Trophoblast cell (in vitro differentiated cells and primary cell): ENCODE measurements at regions not wholly inside any gene's neighbourhood (a gene's known extent, or its start where the extent isn't known, plus 50 kb on each side); places are given as distances from the start of the nearest gene placed in this dataset.

Source experiments
- DNase-seq, 2 donors: peaks; one replicate each; pipeline ENCODE4 v3.0.0-alpha.2; 2016
- H2AFZ ChIP-seq: 2 replicates; pipeline ENCODE4 v1.6.1; 2013; ENCODE audit warnings: low read length, moderate library complexity, mild to moderate bottlenecking; ENCODE audit not compliant: insufficient read depth, poor library complexity
- H2AK5ac ChIP-seq: 2 replicates; pipeline ENCODE4 v1.6.1; 2013; ENCODE audit warnings: mild to moderate bottlenecking, low read length
- H2BK120ac ChIP-seq: 2 replicates; pipeline ENCODE4 v1.6.1; 2013; ENCODE audit warnings: low read length, mild to moderate bottlenecking, moderate library complexity; ENCODE audit not compliant: insufficient read depth, poor library complexity
- H2BK12ac ChIP-seq: 2 replicates; pipeline ENCODE4 v1.6.1; 2013; ENCODE audit warnings: mild to moderate bottlenecking, low read length, moderate library complexity
- H2BK5ac ChIP-seq: 2 replicates; pipeline ENCODE4 v1.6.1; 2013; ENCODE audit warnings: low read length, low read depth, moderate library complexity, mild to moderate bottlenecking; ENCODE audit not compliant: poor library complexity
- H3K14ac ChIP-seq: 2 replicates; pipeline ENCODE4 v1.6.1; 2013; ENCODE audit warnings: mild to moderate bottlenecking, low read length
- H3K18ac ChIP-seq: 2 replicates; pipeline ENCODE4 v1.6.1; 2013; ENCODE audit warnings: mild to moderate bottlenecking, low read length
- H3K23ac ChIP-seq: 2 replicates; pipeline ENCODE4 v1.6.1; 2013; ENCODE audit warnings: low read length
- H3K27ac ChIP-seq: 2 replicates; pipeline ENCODE4 v1.5.1; 2013; ENCODE audit warnings: low read depth, mild to moderate bottlenecking, inconsistent platforms, low read length, moderate library complexity
- H3K27me3 ChIP-seq: 2 replicates; pipeline ENCODE4 v1.6.1; 2013; ENCODE audit warnings: inconsistent platforms, mild to moderate bottlenecking, low read length, moderate library complexity; ENCODE audit not compliant: insufficient read depth
- H3K36me3 ChIP-seq, 2 experiments: 1 replicate in 1 of 2; 2 replicates in 1 of 2; pipeline ENCODE4 v1.6.1; 2013; ENCODE audit warnings: low read length in 2 of 2, mild to moderate bottlenecking in 2 of 2, moderate library complexity in 1 of 2; ENCODE audit not compliant: insufficient read depth in 2 of 2, control insufficient read depth in 1 of 2
- H3K4ac ChIP-seq: 2 replicates; pipeline ENCODE4 v1.6.1; 2013; ENCODE audit warnings: low read depth, mild to moderate bottlenecking, low read length, moderate library complexity
- H3K4me1 ChIP-seq, 2 experiments: 1 replicate in 1 of 2; 2 replicates in 1 of 2; pipeline ENCODE4 v1.6.1; 2013; ENCODE audit warnings: low read length in 2 of 2, mild to moderate bottlenecking in 2 of 2, moderate library complexity in 1 of 2; ENCODE audit not compliant: insufficient read depth in 2 of 2, control insufficient read depth in 1 of 2
- H3K4me2 ChIP-seq: 2 replicates; pipeline ENCODE4 v1.6.1; 2013; ENCODE audit warnings: inconsistent platforms, mild to moderate bottlenecking, low read length, moderate library complexity
- H3K4me3 ChIP-seq: 2 replicates; pipeline ENCODE4 v1.5.1; 2013; ENCODE audit warnings: mild to moderate bottlenecking, low read depth, low read length, inconsistent platforms
- H3K79me1 ChIP-seq: one replicate; pipeline ENCODE4 v1.6.1; 2013; ENCODE audit warnings: low read length
- H3K79me2 ChIP-seq: 2 replicates; pipeline ENCODE4 v1.6.1; 2013; ENCODE audit warnings: low read length, mild to moderate bottlenecking; ENCODE audit not compliant: control insufficient read depth, insufficient read depth, poor library complexity
- H3K9ac ChIP-seq: 2 replicates; pipeline ENCODE4 v1.6.1; 2013; ENCODE audit warnings: mild to moderate bottlenecking, low read length
- H3K9me3 ChIP-seq: 2 replicates; pipeline ENCODE4 v1.6.1; 2013; ENCODE audit warnings: low read depth, mild to moderate bottlenecking, control low read depth, inconsistent platforms, low read length; ENCODE audit not compliant: insufficient read depth
- H4K12ac ChIP-seq: 2 replicates; pipeline ENCODE4 v1.6.1; 2013; ENCODE audit warnings: low read depth, mild to moderate bottlenecking, low read length, moderate library complexity
- H4K8ac ChIP-seq: 2 replicates; pipeline ENCODE4 v1.6.1; 2013; ENCODE audit warnings: low read depth, mild to moderate bottlenecking, low read length, moderate library complexity
- H4K91ac ChIP-seq: one replicate; pipeline ENCODE4 v1.6.1; 2013; ENCODE audit warnings: low read depth, mild to moderate bottlenecking, low read length, moderate library complexity
- WGBS: extraction: QIAGEN DNeasy Blood & Tissue Kit; methylation state at CpG from one replicate; pipeline ENCODE4 v1.1.7; 2013; ENCODE audit warnings: missing lambda C conversion rate; ENCODE audit not compliant: insufficient read length, insufficient coverage; ENCODE audit errors: extremely low coverage; 5-methylcytosine and 5-hydroxymethylcytosine counted together

GRCh38 chr13:68261105-68261504 lies 1031.0 kb upstream of the PCDH9 start:
- H3K4me2 ChIP-seq: no peak overlapping the region
- no peaks in the 10 kb centered on the region for H3K4me1 ChIP-seq
- H3K79me2 ChIP-seq: no peaks in the 10 kb centered on the region
- H2BK5ac ChIP-seq: no peak overlapping the region
- no peak overlapping the region for H4K91ac ChIP-seq
- no peak overlapping the region for H3K27ac ChIP-seq
- no peaks in the 10 kb centered on the region for H3K36me3 ChIP-seq
- WGBS: no CpG with 5 or more reads among the region's 6 CpGs
- H3K4me3 ChIP-seq: no peak overlapping the region
- no peak overlapping the region for H3K9ac ChIP-seq
- H4K12ac ChIP-seq: no peak overlapping the region
- no peaks in the 10 kb centered on the region for H3K27me3 ChIP-seq
- no peaks in the 10 kb centered on the region for H3K9me3 ChIP-seq
- H3K23ac ChIP-seq: no peak overlapping the region
- DNase-seq: no peak
- no peak overlapping the region for H2AK5ac ChIP-seq
- H2BK12ac ChIP-seq: no peak overlapping the region
- H3K18ac ChIP-seq: no peak overlapping the region
- H2BK120ac ChIP-seq: no peak overlapping the region
- no peak overlapping the region for H3K4ac ChIP-seq
- no peaks in the 10 kb centered on the region for H3K79me1 ChIP-seq
- no peak overlapping the region for H3K14ac ChIP-seq
- no peak overlapping the region for H4K8ac ChIP-seq
- H2AFZ ChIP-seq: no peak overlapping the region

DNA sequence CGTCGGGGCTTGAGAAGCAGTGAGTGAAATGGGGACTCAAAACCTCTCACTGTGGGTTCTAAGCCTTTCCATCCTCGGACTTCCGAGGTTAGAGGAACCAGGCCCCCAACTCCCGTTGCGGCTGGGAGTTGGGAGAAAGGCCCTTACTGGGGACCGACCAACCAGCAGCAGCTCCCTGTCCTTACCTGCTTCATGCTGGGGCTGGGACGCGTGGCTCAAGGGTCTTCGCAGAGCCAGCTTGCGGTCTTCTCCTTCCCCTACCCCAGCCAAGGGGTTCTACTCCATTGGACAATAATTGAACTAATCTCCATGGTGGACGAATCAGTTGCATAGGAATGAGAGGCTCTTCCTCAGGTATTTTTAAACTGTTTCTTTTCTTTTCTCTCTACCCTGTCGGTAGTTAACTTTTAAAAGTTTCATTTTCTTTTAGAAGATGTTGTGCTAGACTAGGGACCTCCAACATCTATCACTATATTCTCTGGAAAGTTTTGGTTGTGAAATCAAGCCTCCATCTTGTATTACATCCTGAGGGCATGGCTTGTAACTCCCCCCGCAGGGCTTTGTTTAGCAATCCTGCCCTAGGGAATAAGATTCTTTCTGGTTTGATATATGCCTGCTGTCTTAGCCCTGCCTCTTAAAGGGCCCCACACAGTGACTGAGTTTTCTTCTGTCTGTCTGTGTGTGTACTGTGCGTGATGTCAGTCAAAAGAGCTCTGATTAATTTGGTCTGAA lies 1027.1 kb upstream of the PCDH9 start:
- DNase-seq: peak in 1 of 2 donors; percentile 42
- Histone ChIP-seq H3K23ac (no peak overlapping the region), H2AFZ (no peak overlapping the region), H3K4me3 (no peak overlapping the region), H3K27me3 (no peaks in the 10 kb centered on the region), H2AK5ac (no peak overlapping the region), H3K79me2 (no peaks in the 10 kb centered on the region), H3K36me3 (no peaks in the 10 kb centered on the region), H3K4me2 (no peak overlapping the region), H3K14ac (no peak overlapping the region), H3K9me3 (no peaks in the 10 kb centered on the region), H3K9ac (no peak overlapping the region), H3K27ac (no peak overlapping the region), H2BK12ac (no peak overlapping the region), H4K8ac (no peak overlapping the region), H2BK5ac (no peak overlapping the region), H3K18ac (no peak overlapping the region), H2BK120ac (no peak overlapping the region), H3K4ac (no peak overlapping the region), H3K79me1 (no peaks in the 10 kb centered on the region), H4K12ac (no peak overlapping the region), H3K4me1 (no peaks in the 10 kb centered on the region), H4K91ac (no peak overlapping the region)
- WGBS: no CpG with 5 or more reads among the region's 15 CpGs

- no peak overlapping the region for H2AFZ ChIP-seq
- WGBS: no CpG with 5 or more reads among the region's 4 CpGs
These were observed 1024.0 kb upstream of the PCDH9 start for GRCh38 chr13:68254151-68254550.

GRCh38 chr13:68234274-68234673 lies 1004.1 kb upstream of the PCDH9 start:
- Histone ChIP-seq H3K4ac (no peak overlapping the region), H4K8ac (no peak overlapping the region), H2AFZ (no peak overlapping the region), H3K9me3 (no peaks in the 10 kb centered on the region), H2BK120ac (no peak overlapping the region), H3K18ac (no peak overlapping the region), H4K12ac (no peak overlapping the region), H3K79me1 (no peaks in the 10 kb centered on the region), H2BK12ac (no peak overlapping the region), H3K27me3 (no peaks in the 10 kb centered on the region), H2AK5ac (no peak overlapping the region), H2BK5ac (no peak overlapping the region), H3K36me3 (no peaks in the 10 kb centered on the region), H4K91ac (no peak overlapping the region), H3K4me1 (no peaks in the 10 kb centered on the region), H3K14ac (no peak overlapping the region), H3K27ac (no peak overlapping the region), H3K9ac (no peak overlapping the region), H3K23ac (no peak overlapping the region), H3K4me3 (no peak overlapping the region), H3K79me2 (no peaks in the 10 kb centered on the region), H3K4me2 (no peak overlapping the region)
- DNase-seq: no peak

More at GRCh38 chr13:68254151-68254550, 1024.0 kb upstream of the PCDH9 start:
- Histone ChIP-seq H3K4me2 (no peak overlapping the region), H3K4me1 (no peaks in the 10 kb centered on the region), H3K9me3 (no peaks in the 10 kb centered on the region), H2BK5ac (no peak overlapping the region), H2BK120ac (no peak overlapping the region), H3K14ac (no peak overlapping the region), H4K91ac (no peak overlapping the region), H3K79me2 (no peaks in the 10 kb centered on the region), H3K36me3 (no peaks in the 10 kb centered on the region), H3K23ac (no peak overlapping the region), H2BK12ac (no peak overlapping the region), H3K18ac (no peak overlapping the region), H4K8ac (no peak overlapping the region), H3K4me3 (no peak overlapping the region), H2AK5ac (no peak overlapping the region), H3K9ac (no peak overlapping the region), H3K27ac (no peak overlapping the region), H3K4ac (no peak overlapping the region), H4K12ac (no peak overlapping the region), H3K79me1 (no peaks in the 10 kb centered on the region), H3K27me3 (no peaks in the 10 kb centered on the region)
- DNase-seq: no peak
